ENCODE measurements at regions not wholly inside any gene's neighbourhood (a gene's known extent, or its start where the extent isn't known, plus 50 kb on each side); places are given as distances from the start of the nearest gene placed in this dataset.

DNA sequence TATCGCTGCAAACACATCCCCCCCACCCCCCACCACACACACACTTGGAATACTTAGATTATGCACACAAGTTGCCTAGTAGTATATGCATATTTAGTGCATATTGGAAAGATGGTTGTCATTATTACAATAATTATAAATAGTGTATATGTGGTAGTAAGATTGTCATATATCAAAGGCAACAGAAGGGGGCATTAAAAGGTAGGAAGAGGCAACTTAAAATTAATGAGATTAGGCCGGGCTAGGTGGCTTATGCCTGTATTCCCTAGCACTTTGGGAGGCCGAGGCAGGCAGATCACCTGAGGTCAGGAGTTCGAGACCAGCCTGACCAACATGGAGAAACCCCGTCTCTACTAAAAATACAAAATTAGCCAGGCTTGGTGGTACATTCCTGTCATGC, 52.1 kb downstream of the GSC start:
- Histone ChIP-seq H3K4me3 (ENCODE audit: low read length) (no peak overlapping the region), H3K9ac (ENCODE audit: low read length) (no peak overlapping the region), H3K9me3 (ENCODE audit: control insufficient read depth, low read depth, low read length) (no peaks in the 10 kb centered on the region), H3K27me3 (ENCODE audit: control insufficient read depth, insufficient read depth, low read length) (no peaks in the 10 kb centered on the region), H3K4me1 (ENCODE audit: control insufficient read depth, low read depth, low read length) (no peaks in the 10 kb centered on the region), H3K36me3 (ENCODE audit: control insufficient read depth, low read depth, low read length) (no peaks in the 10 kb centered on the region), H3K27ac (ENCODE audit: low read length) (no peak overlapping the region)

GRCh38 chr14:94716976-94717375, 52.9 kb downstream of the GSC start:
- no peaks in the 10 kb centered on the region for H3K36me3 ChIP-seq (ENCODE audit: control insufficient read depth, low read depth, low read length)

DNA sequence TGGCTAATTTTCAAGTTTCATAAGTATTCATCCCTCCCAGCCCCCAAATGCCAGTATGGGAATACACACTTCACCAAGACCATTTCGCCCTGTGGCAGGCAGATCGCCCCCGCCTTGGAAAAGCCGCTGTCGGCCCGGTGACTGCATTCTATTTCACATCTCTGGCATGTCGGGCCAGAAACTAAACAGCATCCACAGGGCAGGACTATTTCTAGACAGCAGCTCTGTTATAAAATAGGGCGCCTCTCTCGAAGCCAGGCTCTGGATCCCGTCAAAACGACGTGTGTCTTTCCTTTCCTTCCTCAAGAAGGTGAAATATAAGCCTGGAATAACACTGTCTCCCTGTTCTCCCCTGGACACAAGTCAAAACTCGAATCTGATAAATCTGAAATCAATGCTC, 56.8 kb downstream of the GSC start:
- Histone ChIP-seq H3K4me3 (ENCODE audit: low read length) (no peak overlapping the region), H3K36me3 (ENCODE audit: control insufficient read depth, low read depth, low read length) (no peaks in the 10 kb centered on the region)

More at GRCh38 chr14:94716976-94717375, 52.9 kb downstream of the GSC start:
- no peaks in the 10 kb centered on the region for H3K4me1 ChIP-seq (ENCODE audit: control insufficient read depth, low read depth, low read length)
- no peak overlapping the region for H3K9ac ChIP-seq (ENCODE audit: low read length)
- no peak overlapping the region for H3K4me3 ChIP-seq (ENCODE audit: low read length)
- no peak overlapping the region for H3K27ac ChIP-seq (ENCODE audit: low read length)
- H3K27me3 ChIP-seq (ENCODE audit: control insufficient read depth, insufficient read depth, low read length), result no peaks in the 10 kb centered on the region
- H3K9me3 ChIP-seq (ENCODE audit: control insufficient read depth, low read depth, low read length), result no peaks in the 10 kb centered on the region

GRCh38 chr14:94710731-94711130, 59.2 kb downstream of the GSC start:
- no peak overlapping the region for H3K27ac ChIP-seq (ENCODE audit: low read length)
- no peak overlapping the region for H3K9ac ChIP-seq (ENCODE audit: low read length)
- H3K27me3 ChIP-seq (ENCODE audit: control insufficient read depth, insufficient read depth, low read length), result no peaks in the 10 kb centered on the region
- no peaks in the 10 kb centered on the region for H3K4me1 ChIP-seq (ENCODE audit: control insufficient read depth, low read depth, low read length)
- no peaks in the 10 kb centered on the region for H3K9me3 ChIP-seq (ENCODE audit: control insufficient read depth, low read depth, low read length)
- H3K36me3 ChIP-seq (ENCODE audit: control insufficient read depth, low read depth, low read length), result no peaks in the 10 kb centered on the region
- no peak overlapping the region for H3K4me3 ChIP-seq (ENCODE audit: low read length)

More for the DNA sequence above, 56.8 kb downstream of the GSC start:
- H3K9ac ChIP-seq (ENCODE audit: low read length), result no peak overlapping the region
- no peaks in the 10 kb centered on the region for H3K9me3 ChIP-seq (ENCODE audit: control insufficient read depth, low read depth, low read length)
- no peaks in the 10 kb centered on the region for H3K27me3 ChIP-seq (ENCODE audit: control insufficient read depth, insufficient read depth, low read length)
- no peaks in the 10 kb centered on the region for H3K4me1 ChIP-seq (ENCODE audit: control insufficient read depth, low read depth, low read length)
- no peak overlapping the region for H3K27ac ChIP-seq (ENCODE audit: low read length)

GRCh38 chr14:94707494-94707893, 62.4 kb downstream of the GSC start:
- no peak overlapping the region for H3K9ac ChIP-seq (ENCODE audit: low read length)
- no peak overlapping the region for H3K4me3 ChIP-seq (ENCODE audit: low read length)

DNA sequence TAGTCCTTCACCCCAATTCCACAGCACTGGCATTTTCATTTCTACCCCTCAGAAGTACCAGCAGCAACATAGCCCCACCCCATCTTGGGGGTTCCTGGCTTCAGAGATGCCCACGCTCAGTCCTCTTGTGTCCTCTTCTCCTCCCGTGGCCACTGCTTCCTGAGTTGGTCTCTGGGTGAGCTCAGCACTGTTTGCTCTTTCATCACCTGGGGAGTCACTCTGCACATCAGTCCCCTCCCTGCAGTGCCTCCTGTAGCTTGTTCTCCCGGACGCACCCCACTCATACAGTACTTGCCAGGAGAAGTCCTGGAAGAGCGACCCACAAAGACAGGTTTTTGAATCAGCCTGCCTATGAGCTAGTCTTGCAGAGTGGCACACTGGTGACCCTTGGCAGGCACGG, 63.8 kb downstream of the GSC start:
- Histone ChIP-seq H3K27ac (ENCODE audit: low read length) (no peak overlapping the region), H3K27me3 (ENCODE audit: control insufficient read depth, insufficient read depth, low read length) (no peaks in the 10 kb centered on the region), H3K4me3 (ENCODE audit: low read length) (no peak overlapping the region), H3K9me3 (ENCODE audit: control insufficient read depth, low read depth, low read length) (no peaks in the 10 kb centered on the region), H3K36me3 (ENCODE audit: control insufficient read depth, low read depth, low read length) (no peaks in the 10 kb centered on the region), H3K4me1 (ENCODE audit: control insufficient read depth, low read depth, low read length) (no peaks in the 10 kb centered on the region), H3K9ac (ENCODE audit: low read length) (no peak overlapping the region)

More at GRCh38 chr14:94707494-94707893, 62.4 kb downstream of the GSC start:
- Histone ChIP-seq H3K4me1 (ENCODE audit: control insufficient read depth, low read depth, low read length) (no peaks in the 10 kb centered on the region), H3K9me3 (ENCODE audit: control insufficient read depth, low read depth, low read length) (no peaks in the 10 kb centered on the region), H3K36me3 (ENCODE audit: control insufficient read depth, low read depth, low read length) (no peaks in the 10 kb centered on the region), H3K27me3 (ENCODE audit: control insufficient read depth, insufficient read depth, low read length) (no peaks in the 10 kb centered on the region), H3K27ac (ENCODE audit: low read length) (no peak overlapping the region)

GRCh38 chr14:94702629-94703028, 67.3 kb downstream of the GSC start:
- Histone ChIP-seq H3K36me3 (ENCODE audit: control insufficient read depth, low read depth, low read length) (no peaks in the 10 kb centered on the region), H3K9me3 (ENCODE audit: control insufficient read depth, low read depth, low read length) (no peaks in the 10 kb centered on the region), H3K27ac (ENCODE audit: low read length) (no peak overlapping the region), H3K9ac (ENCODE audit: low read length) (no peak overlapping the region), H3K4me3 (ENCODE audit: low read length) (no peak overlapping the region), H3K4me1 (ENCODE audit: control insufficient read depth, low read depth, low read length) (no peaks in the 10 kb centered on the region), H3K27me3 (ENCODE audit: control insufficient read depth, insufficient read depth, low read length) (no peaks in the 10 kb centered on the region)

GRCh38 chr14:94701861-94702370, 68.0 kb downstream of the GSC start:
- Histone ChIP-seq H3K27ac (ENCODE audit: low read length) (no peak overlapping the region), H3K4me1 (ENCODE audit: control insufficient read depth, low read depth, low read length) (no peaks in the 10 kb centered on the region), H3K9ac (ENCODE audit: low read length) (no peak overlapping the region), H3K36me3 (ENCODE audit: control insufficient read depth, low read depth, low read length) (no peaks in the 10 kb centered on the region), H3K27me3 (ENCODE audit: control insufficient read depth, insufficient read depth, low read length) (no peaks in the 10 kb centered on the region), H3K4me3 (ENCODE audit: low read length) (no peak overlapping the region), H3K9me3 (ENCODE audit: control insufficient read depth, low read depth, low read length) (no peaks in the 10 kb centered on the region)

DNA sequence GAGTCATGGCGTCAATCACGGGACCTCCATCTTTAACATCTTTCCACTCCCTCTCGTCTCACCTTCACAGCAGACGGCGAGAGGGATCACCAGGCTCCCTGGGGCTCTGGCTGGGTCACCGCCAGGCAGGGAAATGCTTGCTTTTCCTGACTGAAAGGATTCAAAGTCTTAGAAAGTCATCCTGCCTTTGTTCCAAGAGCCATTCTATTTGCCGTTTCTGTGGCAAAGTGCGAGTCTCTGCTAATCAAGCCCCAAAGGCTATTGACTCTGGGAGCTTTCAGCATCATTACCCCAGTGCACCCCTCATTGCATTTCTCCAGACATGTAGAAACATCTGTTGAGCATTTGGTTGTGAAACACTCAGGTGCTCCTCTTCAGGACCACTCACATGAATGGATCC, 69.6 kb downstream of the GSC start:
- H3K27me3 ChIP-seq (ENCODE audit: control insufficient read depth, insufficient read depth, low read length), result no peaks in the 10 kb centered on the region
- H3K27ac ChIP-seq (ENCODE audit: low read length), result no peak overlapping the region
- no peak overlapping the region for H3K4me3 ChIP-seq (ENCODE audit: low read length)
- H3K9me3 ChIP-seq (ENCODE audit: control insufficient read depth, low read depth, low read length), result no peaks in the 10 kb centered on the region
- no peak overlapping the region for H3K9ac ChIP-seq (ENCODE audit: low read length)
- H3K4me1 ChIP-seq (ENCODE audit: control insufficient read depth, low read depth, low read length), result no peaks in the 10 kb centered on the region
- H3K36me3 ChIP-seq (ENCODE audit: control insufficient read depth, low read depth, low read length), result no peaks in the 10 kb centered on the region

- no peaks in the 10 kb centered on the region for H3K36me3 ChIP-seq (ENCODE audit: control insufficient read depth, low read depth, low read length)
- no peak overlapping the region for H3K4me3 ChIP-seq (ENCODE audit: low read length)
- H3K27ac ChIP-seq (ENCODE audit: low read length), result no peak overlapping the region
- H3K9me3 ChIP-seq (ENCODE audit: control insufficient read depth, low read depth, low read length), result no peaks in the 10 kb centered on the region
- no peak overlapping the region for H3K9ac ChIP-seq (ENCODE audit: low read length)
- no peaks in the 10 kb centered on the region for H3K27me3 ChIP-seq (ENCODE audit: control insufficient read depth, insufficient read depth, low read length)
- H3K4me1 ChIP-seq (ENCODE audit: control insufficient read depth, low read depth, low read length), result no peaks in the 10 kb centered on the region
Measured at GRCh38 chr14:94699831-94700230, 70.1 kb downstream of the GSC start.

- Histone ChIP-seq H3K9me3 (ENCODE audit: control insufficient read depth, low read depth, low read length) (no peaks in the 10 kb centered on the region), H3K27ac (ENCODE audit: low read length) (no peak overlapping the region), H3K36me3 (ENCODE audit: control insufficient read depth, low read depth, low read length) (no peaks in the 10 kb centered on the region), H3K9ac (ENCODE audit: low read length) (no peak overlapping the region), H3K4me1 (ENCODE audit: control insufficient read depth, low read depth, low read length) (peaks cover 3% of the 10 kb centered on the region), H3K4me3 (ENCODE audit: low read length) (no peak overlapping the region), H3K27me3 (ENCODE audit: control insufficient read depth, insufficient read depth, low read length) (no peaks in the 10 kb centered on the region)
Measured at GRCh38 chr14:94697773-94698556, 71.9 kb downstream of the GSC start.

DNA sequence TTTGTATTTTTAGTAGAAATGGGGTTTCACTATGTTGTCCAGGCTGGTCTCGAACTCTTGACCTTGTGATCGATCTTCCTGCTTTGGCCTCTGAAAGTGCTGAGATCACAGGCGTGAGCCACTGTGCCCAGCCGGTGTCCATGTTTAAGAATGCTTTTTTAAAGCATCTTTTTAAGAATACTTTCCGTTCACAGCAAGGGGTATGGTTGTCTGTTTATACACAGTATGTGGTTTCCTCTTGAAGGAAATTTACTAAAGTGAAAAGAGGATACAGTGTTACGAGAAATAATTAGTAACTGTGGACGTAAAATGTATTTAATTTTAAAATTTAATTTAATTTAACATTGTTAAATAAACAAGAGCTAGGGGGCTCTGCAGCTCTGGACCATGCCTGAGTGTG, 73.4 kb downstream of the GSC start:
- no peak overlapping the region for H3K27ac ChIP-seq (ENCODE audit: low read length)
- H3K9me3 ChIP-seq (ENCODE audit: control insufficient read depth, low read depth, low read length), result no peaks in the 10 kb centered on the region
- no peak overlapping the region for H3K4me3 ChIP-seq (ENCODE audit: low read length)
- peaks cover 3% of the 10 kb centered on the region for H3K4me1 ChIP-seq (ENCODE audit: control insufficient read depth, low read depth, low read length)
- no peaks in the 10 kb centered on the region for H3K36me3 ChIP-seq (ENCODE audit: control insufficient read depth, low read depth, low read length)
- no peaks in the 10 kb centered on the region for H3K27me3 ChIP-seq (ENCODE audit: control insufficient read depth, insufficient read depth, low read length)
- H3K9ac ChIP-seq (ENCODE audit: low read length), result no peak overlapping the region
